ENCODE measurements at regions not wholly inside any gene's neighbourhood (a gene's known extent, or its start where the extent isn't known, plus 50 kb on each side); places are given as distances from the start of the nearest gene placed in this dataset.

DNA sequence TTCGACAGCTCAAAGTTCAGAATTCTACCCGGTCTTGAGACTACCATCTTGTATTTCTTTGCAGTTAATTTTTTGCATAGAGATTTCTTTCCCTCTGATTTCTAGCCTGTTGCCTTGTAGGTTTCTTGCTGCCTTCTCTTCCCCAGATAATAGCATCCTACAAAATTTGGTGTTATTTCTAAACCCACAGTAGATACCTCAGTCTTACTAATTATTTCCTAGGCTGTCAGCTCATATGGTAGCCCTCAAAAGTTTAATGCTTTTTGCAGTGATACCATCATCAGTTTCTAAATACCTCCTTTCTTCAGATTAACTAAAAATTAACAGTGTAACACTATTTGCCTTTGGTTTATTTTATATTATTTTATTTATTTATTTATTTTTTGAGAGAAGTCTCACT is 61.9 kb upstream of the TMPO start:
- H3K9me3 ChIP-seq (ENCODE audit: control insufficient read depth, insufficient read depth, low read length) = no peaks in the 10 kb centered on the region; the same call in 1 of the 2 replicates
- TF ChIP-seq, protein P1, sequence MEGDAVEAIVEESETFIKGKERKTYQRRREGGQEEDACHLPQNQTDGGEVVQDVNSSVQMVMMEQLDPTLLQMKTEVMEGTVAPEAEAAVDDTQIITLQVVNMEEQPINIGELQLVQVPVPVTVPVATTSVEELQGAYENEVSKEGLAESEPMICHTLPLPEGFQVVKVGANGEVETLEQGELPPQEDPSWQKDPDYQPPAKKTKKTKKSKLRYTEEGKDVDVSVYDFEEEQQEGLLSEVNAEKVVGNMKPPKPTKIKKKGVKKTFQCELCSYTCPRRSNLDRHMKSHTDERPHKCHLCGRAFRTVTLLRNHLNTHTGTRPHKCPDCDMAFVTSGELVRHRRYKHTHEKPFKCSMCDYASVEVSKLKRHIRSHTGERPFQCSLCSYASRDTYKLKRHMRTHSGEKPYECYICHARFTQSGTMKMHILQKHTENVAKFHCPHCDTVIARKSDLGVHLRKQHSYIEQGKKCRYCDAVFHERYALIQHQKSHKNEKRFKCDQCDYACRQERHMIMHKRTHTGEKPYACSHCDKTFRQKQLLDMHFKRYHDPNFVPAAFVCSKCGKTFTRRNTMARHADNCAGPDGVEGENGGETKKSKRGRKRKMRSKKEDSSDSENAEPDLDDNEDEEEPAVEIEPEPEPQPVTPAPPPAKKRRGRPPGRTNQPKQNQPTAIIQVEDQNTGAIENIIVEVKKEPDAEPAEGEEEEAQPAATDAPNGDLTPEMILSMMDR (IDR thresholded peaks at IDR 0.05; ENCODE audit: low read depth, low read length) = no peak
- H3K27ac ChIP-seq (ENCODE audit: low read depth, low read length) = no peak overlapping the region
- no peak for DNase-seq (ENCODE audit: low read depth, low spot score)
- CTCF ChIA-PET = interaction anchor here (0.6 kb wide), 1 partner anchor 38 kb away, joined by 5 read pairs; no protein-coding TSS in a partner anchor
- H3K27me3 ChIP-seq (ENCODE audit: control insufficient read depth, insufficient read depth, low read length) = no peaks in the 10 kb centered on the region
- POLR2A ChIA-PET = no interaction called here
- H3K4me3 ChIP-seq (ENCODE audit: low read depth, low read length) = no peak overlapping the region

DNA sequence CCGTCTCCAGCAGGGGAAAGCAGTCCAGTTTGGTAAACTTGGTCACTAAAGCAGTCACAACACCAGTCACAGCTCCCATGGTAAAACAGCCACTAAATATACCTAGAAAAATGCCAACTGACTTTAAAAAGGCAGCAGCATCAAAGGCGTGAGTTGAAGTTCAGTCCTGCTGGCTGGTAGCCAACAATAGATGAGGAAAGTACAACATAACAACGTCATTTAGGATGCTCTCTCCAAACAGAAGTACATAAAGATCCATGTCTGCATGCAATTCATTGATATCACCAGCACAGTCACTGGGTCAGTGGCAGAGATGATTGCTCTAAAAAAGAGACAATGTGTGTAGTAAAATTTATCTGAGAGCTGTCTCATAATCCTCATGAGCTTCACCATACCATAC is 59.3 kb upstream of the TMPO start:
- Histone ChIP-seq H3K27me3 (ENCODE audit: control insufficient read depth, insufficient read depth, low read length) (no peaks in the 10 kb centered on the region), H3K9me3 (ENCODE audit: control insufficient read depth, insufficient read depth, low read length) (no peaks in the 10 kb centered on the region), H3K27ac (ENCODE audit: low read depth, low read length) (no peak overlapping the region), H3K4me3 (ENCODE audit: low read depth, low read length) (no peak overlapping the region)
- no peak for DNase-seq (ENCODE audit: low read depth, low spot score)
- TF ChIP-seq, protein P1 (IDR thresholded peaks at IDR 0.05; ENCODE audit: low read depth, low read length) = no peak
- POLR2A ChIA-PET = no interaction called here
- CTCF ChIA-PET = interaction anchor here (0.9 kb wide), 1 partner anchor 35 kb away, joined by 4 read pairs; no protein-coding TSS in a partner anchor

DNA sequence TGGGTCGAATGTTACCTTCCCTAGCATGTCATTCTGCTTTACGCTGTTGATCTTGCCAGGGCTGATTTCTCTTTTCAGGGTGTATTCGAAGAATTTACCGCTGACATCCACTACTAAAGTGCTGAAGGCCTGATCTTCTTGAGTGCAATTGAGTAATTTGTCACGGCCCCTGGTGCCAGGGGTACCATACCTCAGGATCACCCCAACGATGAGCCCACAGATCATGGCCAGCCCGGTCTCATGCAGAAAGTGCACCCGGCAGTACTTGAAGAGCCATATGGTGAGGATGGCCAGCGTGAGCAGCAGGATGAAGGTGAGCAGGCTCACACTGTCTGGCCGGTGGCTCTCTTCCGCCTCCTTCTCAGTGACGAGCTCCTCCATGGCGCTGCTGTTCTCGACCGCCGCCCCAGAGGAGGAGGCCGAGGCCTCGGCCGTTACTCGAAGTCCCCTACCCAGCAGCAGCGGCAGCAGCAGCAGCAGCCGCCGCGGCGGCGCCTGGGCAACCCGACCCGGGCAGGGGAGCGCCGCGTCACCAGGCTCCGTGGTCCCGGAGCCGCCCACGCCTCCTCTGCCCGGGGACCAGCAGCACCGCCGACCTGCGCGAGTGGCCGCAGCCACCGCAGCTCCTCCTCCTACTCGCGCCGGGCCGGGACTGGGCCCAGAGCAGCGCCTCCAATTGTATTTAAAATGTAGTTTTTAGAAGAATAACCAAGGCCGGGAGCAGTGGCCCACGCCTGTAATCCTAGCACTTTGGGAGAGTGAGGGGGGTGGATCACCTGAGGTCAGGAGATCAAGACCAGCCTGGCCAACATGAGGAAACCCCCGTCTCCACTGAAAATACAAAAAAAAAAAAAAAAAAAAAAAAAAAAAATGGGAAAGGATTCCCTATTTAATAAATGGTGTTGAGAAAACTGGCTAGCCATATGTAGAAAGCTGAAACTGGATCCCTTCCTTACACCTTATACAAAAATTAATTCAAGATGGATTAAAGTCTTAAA is 58.5 kb upstream of the TMPO start:
- peak overlapping the region; percentile 51 for H3K4me3 ChIP-seq (ENCODE audit: low read depth, low read length)
- CTCF ChIA-PET = interaction anchor here (0.5 to 1.3 kb wide), 6 partner anchors 11 to 309 kb away, joined by 3 to 8 read pairs (median 4); no protein-coding TSS in a partner anchor
- TF ChIP-seq, protein P1 (IDR thresholded peaks at IDR 0.05; ENCODE audit: low read depth, low read length) = no peak
- POLR2A ChIA-PET = no interaction called here
- no peaks in the 10 kb centered on the region for H3K9me3 ChIP-seq (ENCODE audit: control insufficient read depth, insufficient read depth, low read length)
- DNase-seq (ENCODE audit: low read depth, low spot score) = no peak
- H3K27me3 ChIP-seq (ENCODE audit: control insufficient read depth, insufficient read depth, low read length) = no peaks in the 10 kb centered on the region
- H3K27ac ChIP-seq (ENCODE audit: low read depth, low read length) = no peak overlapping the region

DNA sequence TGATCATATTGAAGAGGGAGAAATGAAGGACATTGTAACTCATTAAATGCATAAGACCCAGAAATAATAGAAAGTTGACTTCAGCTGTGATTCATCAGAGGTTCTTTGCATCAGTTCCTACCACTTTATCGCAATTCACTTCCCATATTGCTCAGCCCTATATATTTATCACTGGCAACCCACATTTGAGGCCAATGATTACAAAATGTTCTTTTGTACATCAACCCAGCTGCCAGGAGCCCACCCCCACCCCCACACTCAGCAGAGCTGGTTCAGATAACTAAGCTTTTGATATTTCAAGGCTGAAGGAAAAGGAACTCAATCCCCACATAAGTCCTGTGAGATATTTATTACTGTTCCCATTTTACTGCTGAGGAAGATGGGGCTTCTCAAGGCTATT is 51.2 kb upstream of the TMPO start:
- Histone ChIP-seq H3K27ac (ENCODE audit: low read depth, low read length) (no peak overlapping the region), H3K9me3 (ENCODE audit: control insufficient read depth, insufficient read depth, low read length) (no peaks in the 10 kb centered on the region), H3K4me3 (ENCODE audit: low read depth, low read length) (no peak overlapping the region), H3K27me3 (ENCODE audit: control insufficient read depth, insufficient read depth, low read length) (peaks cover 6% of the 10 kb centered on the region)
- DNase-seq (ENCODE audit: low read depth, low spot score) = no peak
- TF ChIP-seq, protein P1 (IDR thresholded peaks at IDR 0.05; ENCODE audit: low read depth, low read length) = no peak
- CTCF ChIA-PET = interaction anchor here (0.7 to 2.3 kb wide), 2 partner anchors 27 to 69 kb away, joined by 7 to 8 read pairs; no protein-coding TSS in a partner anchor
- POLR2A ChIA-PET = interaction anchor here (0.6 to 1.0 kb wide), 2 partner anchors 20 to 24 kb away, joined by 3 read pairs; no protein-coding TSS in a partner anchor

DNA sequence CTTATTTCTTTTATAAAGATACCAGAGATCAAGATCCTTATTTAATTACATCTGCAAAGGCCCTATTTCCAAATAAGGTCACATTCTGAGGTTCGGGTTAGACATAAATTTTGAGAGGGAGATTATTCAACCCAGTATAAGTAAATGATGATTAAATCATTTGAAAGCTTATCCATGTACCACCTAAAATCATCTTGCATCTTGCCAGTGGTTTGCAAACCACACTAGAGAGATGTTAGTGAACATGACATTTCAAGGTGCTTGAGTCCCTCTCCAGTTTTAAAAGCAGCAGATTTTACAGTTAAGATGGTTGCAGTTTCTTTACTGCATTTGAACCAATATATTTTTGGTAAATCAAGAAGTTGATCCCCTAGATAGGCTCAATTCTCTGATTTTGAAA is 49.9 kb upstream of the TMPO start:
- TF ChIP-seq, protein P1 (IDR thresholded peaks at IDR 0.05; ENCODE audit: low read depth, low read length) = no peak
- no peaks in the 10 kb centered on the region for H3K9me3 ChIP-seq (ENCODE audit: control insufficient read depth, insufficient read depth, low read length)
- ChIA-PET POLR2A (no interaction called here), CTCF (interaction anchor here (2.3 kb wide), 1 partner anchor 25 kb away, joined by 12 read pairs; no protein-coding TSS in a partner anchor)
- H3K27ac ChIP-seq (ENCODE audit: low read depth, low read length) = no peak overlapping the region
- peaks cover 9% of the 10 kb centered on the region for H3K27me3 ChIP-seq (ENCODE audit: control insufficient read depth, insufficient read depth, low read length)
- no peak for DNase-seq (ENCODE audit: low read depth, low spot score)
- H3K4me3 ChIP-seq (ENCODE audit: low read depth, low read length) = no peak overlapping the region

Measured in AG04450 (cell line).